HEK293T (cell line): ENCODE measurements at regions not wholly inside any gene's neighbourhood (a gene's known extent, or its start where the extent isn't known, plus 50 kb on each side); places are given as distances from the start of the nearest gene placed in this dataset.

Source experiments
- ARNT ChIP-seq: fragments of 450-650 bp; IDR thresholded peaks from 2 replicates; pipeline ENCODE4 v1.6.1; 2017; ENCODE audit warnings: mild to moderate bottlenecking
- BHLHE40 ChIP-seq: fragments of 450-650 bp; IDR thresholded peaks from 2 replicates; pipeline ENCODE4 v1.6.1; 2016; ENCODE audit warnings: mild to moderate bottlenecking, moderate library complexity, borderline replicate concordance
- CTBP1 ChIP-seq: fragments of 450-650 bp; IDR thresholded peaks from 2 replicates; pipeline ENCODE4 v1.6.1; 2016; ENCODE audit warnings: borderline replicate concordance
- FOXK2 ChIP-seq: fragments of 450-650 bp; IDR thresholded peaks from 2 replicates; pipeline ENCODE4 v1.6.1; 2016; ENCODE audit warnings: mild to moderate bottlenecking
- FOXM1 ChIP-seq: fragments of 450-650 bp; IDR thresholded peaks from 2 replicates; pipeline ENCODE4 v1.6.1; 2017; ENCODE audit warnings: mild to moderate bottlenecking, borderline replicate concordance
- HDGF ChIP-seq: fragments of 450-650 bp; IDR thresholded peaks from 2 replicates; pipeline ENCODE4 v1.6.1; 2017; ENCODE audit warnings: antibody characterized with exemption, borderline replicate concordance
- LEF1 ChIP-seq: fragments of 450-650 bp; IDR thresholded peaks from 2 replicates; pipeline ENCODE4 v1.6.1; 2017; ENCODE audit warnings: mild to moderate bottlenecking, borderline replicate concordance
- SP1 ChIP-seq: fragments of 450-650 bp; IDR thresholded peaks from 2 replicates; pipeline ENCODE4 v1.6.1; 2017
- ZNF384 ChIP-seq: fragments of 450-650 bp; IDR thresholded peaks from 2 replicates; pipeline ENCODE4 v1.6.1; 2016

- TF ChIP-seq BHLHE40 (no peak), LEF1 (no peak), ARNT (no peak), SP1 (no peak), ZNF384 (no peak), FOXK2 (no peak), FOXM1 (no peak), HDGF (no peak), CTBP1 (no peak)
Observed at GRCh38 chr4:183790661-183791060, 114.4 kb upstream of the STOX2 start.
